GM18907 (cell line): ENCODE measurements at regions not wholly inside any gene's neighbourhood (a gene's known extent, or its start where the extent isn't known, plus 50 kb on each side); places are given as distances from the start of the nearest gene placed in this dataset.
"Not testable (repeated sequence)": the region's sequence is repeated elsewhere in the genome, so short reads cannot be mapped to it uniquely, and the experiment has no call there.

ENCODE experiments used
- ATAC-seq: cut with Tn5 transposase; IDR thresholded peaks from one replicate; pipeline ENCODE4 v1.9.1; 2021; ENCODE audit warnings: mild to moderate bottlenecking, moderate library complexity; ENCODE audit not compliant: unreplicated experiment

GRCh38 chr12:126396536-126396935 lies 1331.3 kb downstream of the AACS start:
- ATAC-seq = no peak

DNA sequence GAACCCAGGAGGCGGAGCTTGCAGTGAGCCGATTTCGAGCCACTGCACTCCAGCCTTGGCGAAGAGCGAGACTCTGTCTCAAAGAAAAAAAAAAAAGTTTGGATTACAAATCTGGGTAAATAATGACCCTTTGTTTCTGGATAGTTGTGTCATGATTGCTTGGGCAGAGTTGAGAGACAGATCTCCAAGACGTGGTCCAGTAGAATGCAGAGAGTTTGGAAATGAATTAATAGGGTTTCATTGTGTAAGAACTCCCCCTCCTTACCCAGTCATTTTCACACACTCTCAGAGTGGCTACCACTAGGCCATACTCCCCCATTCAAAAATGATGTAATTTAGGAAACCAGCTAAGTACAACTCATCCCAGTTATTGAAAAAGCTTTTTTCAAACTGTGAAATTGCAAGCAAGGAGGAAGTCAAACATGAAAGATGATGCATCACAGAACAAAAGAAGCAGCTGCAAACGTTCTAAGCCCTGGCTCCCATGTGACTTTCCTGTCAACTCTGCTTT lies 1331.9 kb downstream of the AACS start:
- no peak for ATAC-seq

DNA sequence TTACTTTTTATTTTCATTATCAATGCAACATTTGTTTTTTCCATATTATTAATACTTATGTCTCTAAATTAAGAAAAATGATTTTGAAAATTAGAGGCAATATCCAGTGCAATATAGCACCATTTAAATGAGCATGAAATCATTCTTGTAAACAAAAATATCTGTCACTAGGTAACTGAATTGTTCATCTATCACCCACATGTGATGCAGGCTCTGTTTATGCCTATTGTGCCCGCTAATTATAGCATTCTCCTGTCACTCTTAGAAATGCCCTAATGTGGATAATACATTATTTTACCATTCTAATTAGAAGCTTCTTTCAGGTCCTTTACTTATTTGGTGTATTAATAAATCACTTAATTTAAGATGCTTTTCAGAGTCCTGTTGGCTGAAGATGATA lies 1332.4 kb downstream of the AACS start:
- ATAC-seq = no peak

DNA sequence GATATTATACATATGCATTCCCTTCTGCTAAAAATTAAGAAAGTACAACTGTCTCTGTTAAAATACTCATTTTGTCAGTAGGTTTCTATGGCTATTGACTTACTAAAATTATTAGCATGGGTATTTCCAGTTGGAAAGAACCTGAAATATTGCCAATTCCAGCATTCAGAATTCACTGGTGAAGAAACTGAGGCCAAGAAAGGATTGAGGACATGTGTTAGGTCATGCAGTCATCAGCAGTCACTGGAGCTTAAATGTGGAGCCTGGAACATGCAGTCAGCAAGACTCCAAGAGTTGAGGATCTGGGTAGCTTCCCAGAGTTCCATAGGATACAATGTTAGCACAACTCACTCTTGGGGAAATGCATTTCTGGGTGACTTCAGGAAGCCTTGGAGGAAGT lies 1335.6 kb downstream of the AACS start:
- ATAC-seq = no peak

- no peak for ATAC-seq
Measured at GRCh38 chr12:126404293-126404881, 1339.2 kb downstream of the AACS start.

DNA sequence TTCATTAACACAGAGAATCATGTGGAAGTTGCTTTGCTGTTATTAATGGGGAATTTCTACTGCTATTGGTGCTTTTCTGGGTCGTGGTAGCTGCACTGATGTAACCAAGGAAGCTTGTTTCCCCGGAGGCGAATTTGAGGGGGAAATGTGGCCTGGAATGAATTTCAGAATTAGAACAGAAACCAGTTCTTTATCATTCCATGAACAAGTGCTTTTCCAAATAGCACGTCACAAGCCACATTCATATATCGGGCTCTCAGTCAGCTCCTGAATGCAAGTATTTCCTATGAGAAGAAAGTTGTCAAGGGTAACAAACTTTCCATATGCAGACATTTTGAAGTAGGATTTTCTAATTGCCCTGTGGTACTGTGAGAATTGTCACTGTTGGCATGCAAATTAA lies 1353.2 kb downstream of the AACS start:
- ATAC-seq = no peak

- ATAC-seq = no peak
Measured at GRCh38 chr12:126419131-126419530, 1353.9 kb downstream of the AACS start.

- ATAC-seq = no peak
Measured at GRCh38 chr12:126424696-126425095, 1359.5 kb downstream of the AACS start.

GRCh38 chr12:126425264-126425663 lies 1360.0 kb downstream of the AACS start:
- ATAC-seq = no peak

DNA sequence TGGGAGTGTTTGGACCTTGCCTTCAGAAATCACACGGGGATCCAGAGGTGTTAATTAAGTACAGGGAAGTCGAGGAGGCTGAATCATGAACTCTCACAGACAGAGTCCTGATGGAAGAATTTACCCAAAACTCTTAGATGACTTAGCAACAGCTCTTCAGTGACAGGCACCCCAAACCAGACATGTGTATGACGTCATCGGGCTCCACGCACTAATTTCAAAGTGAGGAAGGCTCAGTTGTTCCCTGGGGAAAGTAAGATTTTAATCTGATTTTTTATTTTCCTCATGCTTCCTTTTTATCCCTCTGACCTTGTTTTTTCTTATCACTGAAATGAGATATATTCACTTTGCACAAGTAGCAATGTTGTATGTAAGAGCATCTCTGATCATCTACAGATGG lies 1363.5 kb downstream of the AACS start:
- no peak for ATAC-seq

- ATAC-seq = no peak
Measured at GRCh38 chr12:126430921-126431320, 1365.7 kb downstream of the AACS start.

GRCh38 chr12:126431767-126432166 lies 1366.5 kb downstream of the AACS start:
- ATAC-seq = no peak

DNA sequence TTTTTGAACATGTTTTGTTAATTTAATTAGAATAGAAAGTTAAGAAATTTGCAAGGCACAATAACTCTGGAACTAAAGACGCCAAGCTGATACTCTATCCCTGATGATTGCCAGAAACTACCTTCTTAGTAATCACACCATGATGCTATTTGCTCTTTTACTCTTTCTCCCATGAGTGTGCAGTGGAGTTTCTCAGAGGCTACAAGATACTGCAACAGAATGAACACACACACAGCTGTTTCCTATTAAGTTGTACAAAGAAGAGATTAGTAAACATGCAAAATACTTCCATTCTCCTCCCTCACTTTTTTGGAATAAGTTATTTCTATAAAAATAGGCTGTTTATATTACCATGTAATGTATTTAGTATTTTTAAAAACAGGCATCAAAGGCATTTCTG lies 1367.5 kb downstream of the AACS start:
- no peak for ATAC-seq

DNA sequence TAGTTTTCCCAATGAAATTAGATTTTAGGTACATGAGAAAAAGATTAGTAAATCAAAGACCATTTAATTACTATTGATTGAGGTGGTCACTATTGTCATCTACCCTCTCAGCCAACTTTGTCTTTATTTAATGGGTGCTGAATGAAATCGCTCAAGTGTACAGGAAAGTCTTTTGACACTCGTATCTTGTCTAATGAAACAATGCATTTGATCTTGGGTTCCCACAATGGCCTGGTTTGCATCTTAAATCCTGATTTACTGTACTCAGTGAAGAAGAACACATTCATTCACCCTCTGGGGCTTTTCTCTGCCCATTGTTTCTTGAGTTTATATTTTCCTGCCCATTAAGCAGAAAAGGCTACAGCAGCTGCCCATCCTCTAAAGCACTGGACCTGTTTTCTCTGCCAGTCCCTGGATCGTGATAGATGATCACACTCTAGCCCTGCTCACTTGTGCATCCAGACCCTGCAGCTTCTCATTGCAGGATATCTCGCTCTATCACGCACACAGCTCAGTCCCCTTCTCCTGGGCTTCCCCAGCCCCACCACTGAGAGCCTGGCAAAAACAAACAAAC lies 1369.3 kb downstream of the AACS start:
- ATAC-seq = no peak

- ATAC-seq = no peak
Measured at GRCh38 chr12:126436041-126436440, 1370.8 kb downstream of the AACS start.

- no peak for ATAC-seq
Measured at GRCh38 chr12:126437934-126438333, 1372.7 kb downstream of the AACS start.

- ATAC-seq = no peak
Measured at GRCh38 chr12:126443977-126444376, 1378.7 kb downstream of the AACS start.

- no peak for ATAC-seq
Measured at GRCh38 chr12:126447346-126447745, 1382.1 kb downstream of the AACS start.

DNA sequence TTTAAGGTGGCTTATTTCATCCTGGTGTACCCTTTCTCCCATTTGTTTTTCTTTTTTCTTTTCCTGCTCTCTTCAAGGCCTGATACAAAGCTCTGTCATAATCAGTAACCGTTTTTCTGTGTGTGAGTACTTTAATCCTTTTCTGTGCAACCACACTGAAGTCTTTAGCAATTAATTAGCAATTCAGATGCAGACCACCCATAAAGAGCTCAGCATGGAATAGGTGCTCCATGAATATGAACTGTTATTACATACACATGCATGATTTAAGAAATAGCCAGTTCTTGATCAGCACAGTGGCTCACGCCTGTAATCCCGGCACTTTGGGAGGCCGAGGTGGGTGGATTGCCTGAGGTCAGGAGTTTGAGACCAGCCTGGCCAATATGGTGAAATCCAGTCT lies 1386.6 kb downstream of the AACS start:
- ATAC-seq = no peak

GRCh38 chr12:126452686-126453085 lies 1387.5 kb downstream of the AACS start:
- not testable (repeated sequence) for ATAC-seq

DNA sequence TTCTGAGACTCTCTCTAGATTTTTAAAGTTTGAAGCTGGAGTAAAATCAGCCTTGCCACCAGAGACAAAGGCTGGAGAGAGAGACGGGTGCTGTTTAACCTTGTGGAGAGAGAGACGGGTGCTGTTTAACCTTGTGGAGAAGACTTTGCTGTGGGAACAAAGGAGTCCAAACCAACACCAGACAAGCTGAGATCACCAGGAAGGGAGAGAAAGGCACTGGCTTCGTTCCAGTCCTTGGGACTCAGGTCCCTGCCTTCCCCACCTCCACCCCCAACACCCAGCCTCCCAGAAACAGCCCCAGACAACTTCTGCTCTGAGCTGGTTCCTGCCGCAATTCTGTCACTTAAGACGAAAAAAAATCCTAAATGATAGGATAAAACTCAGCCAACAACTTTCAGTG lies 1389.3 kb downstream of the AACS start:
- ATAC-seq = no peak

DNA sequence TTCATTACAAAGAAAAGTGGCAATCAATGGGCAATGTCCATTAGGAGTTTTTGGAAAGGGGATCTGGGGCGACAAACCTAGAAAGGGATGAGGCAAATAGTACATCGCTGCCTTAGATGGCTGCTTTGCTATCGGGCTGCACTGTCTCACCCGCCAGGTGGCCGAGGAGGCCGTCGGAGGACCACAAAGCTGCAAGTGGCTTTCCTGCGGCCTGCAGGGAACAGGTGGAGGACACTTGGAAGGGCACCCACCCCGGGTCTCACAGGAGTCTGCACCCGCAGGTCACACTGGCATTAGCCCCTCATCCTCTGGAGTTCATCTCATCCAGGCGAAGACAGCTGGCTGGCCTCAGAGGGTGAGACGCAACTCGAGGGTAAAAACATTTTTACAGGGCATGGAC lies 1392.5 kb downstream of the AACS start:
- no peak for ATAC-seq

DNA sequence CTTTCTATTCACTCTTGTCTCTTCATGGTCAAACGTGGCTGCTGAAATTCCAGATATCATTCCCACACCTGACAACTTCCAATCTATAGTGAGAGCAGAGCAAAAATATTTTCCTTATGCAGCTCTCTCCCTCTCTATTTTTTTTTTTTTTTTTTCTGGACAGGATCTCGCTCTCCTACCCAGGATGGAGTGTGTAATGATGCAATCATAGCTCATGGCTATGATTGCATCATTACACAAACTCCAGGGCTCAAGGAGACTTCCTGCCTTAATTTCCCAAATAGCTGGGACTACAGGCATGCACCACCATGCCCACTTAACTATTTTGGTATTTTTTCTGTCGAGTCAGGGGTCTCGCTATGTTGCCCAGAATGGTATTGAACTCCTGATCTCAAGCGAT lies 1398.9 kb downstream of the AACS start:
- no peak for ATAC-seq
